Endometrial microvascular endothelial cells (primary cell): ENCODE measurements at regions not wholly inside any gene's neighbourhood (a gene's known extent, or its start where the extent isn't known, plus 50 kb on each side); places are given as distances from the start of the nearest gene placed in this dataset.

Experiments used
- in situ Hi-C: cut with HindIII; loops from 2 replicates; pipeline ENCODE4 v1.10.0; 2017; ENCODE audit warnings: low sequenced_read_pairs, low pct_unique_long_range_greater_than_20kb; ENCODE audit errors: inconsistent ontology term

DNA sequence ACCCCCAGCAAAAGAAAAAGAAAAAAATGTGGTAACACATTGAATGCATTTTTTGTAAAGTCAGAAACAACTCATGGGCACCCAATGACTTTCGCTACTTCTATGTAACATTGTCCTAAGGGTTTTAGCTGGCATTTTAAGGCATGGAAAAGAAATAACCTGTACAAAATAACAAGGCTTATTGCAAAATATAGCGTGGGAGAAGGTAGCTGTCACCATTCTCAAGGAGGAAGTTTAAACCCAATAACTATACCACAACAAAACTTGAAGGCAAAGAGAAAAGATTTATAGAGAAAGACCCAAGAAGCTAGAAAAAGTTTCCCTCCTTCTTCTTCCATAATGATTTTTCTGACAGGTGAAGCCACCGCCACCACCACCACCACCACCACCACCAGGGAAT is 55.7 kb upstream of the ACP3 start:
- in situ Hi-C loops = no loop called here

DNA sequence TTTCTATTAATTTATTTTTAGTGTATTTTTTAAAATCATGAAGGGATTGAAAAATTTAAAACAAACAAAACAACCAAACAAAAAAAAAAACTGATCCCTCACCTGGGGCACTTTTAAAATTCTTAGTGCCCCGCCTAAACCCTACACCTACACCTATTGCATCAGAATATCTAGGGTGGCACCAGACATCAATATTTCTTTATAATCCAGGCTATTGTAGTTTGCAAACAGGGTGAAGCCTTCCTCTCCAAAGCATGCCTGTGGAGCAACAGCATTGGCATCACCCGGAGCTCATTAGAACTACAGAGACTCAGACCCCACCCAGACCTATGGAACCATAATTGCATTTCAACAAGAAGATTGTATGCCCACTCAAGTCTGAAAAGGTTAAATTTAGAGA is 54.9 kb upstream of the ACP3 start:
- in situ Hi-C loops = no loop called here

DNA sequence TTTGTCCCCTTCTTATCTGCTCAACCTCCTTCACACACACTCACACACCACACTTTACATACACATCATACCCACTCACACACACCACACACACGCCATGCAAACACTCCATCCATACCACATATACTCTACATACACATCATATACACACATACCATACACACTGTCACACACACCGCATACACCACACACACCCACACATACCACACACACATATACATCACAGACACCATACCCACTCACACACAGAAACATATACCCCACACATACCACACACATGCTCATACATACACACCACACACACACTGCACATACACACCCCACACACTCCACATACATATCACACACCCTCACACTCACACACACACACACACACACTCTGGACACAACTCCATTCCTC is 54.3 kb upstream of the ACP3 start:
- in situ Hi-C loops = no loop called here

DNA sequence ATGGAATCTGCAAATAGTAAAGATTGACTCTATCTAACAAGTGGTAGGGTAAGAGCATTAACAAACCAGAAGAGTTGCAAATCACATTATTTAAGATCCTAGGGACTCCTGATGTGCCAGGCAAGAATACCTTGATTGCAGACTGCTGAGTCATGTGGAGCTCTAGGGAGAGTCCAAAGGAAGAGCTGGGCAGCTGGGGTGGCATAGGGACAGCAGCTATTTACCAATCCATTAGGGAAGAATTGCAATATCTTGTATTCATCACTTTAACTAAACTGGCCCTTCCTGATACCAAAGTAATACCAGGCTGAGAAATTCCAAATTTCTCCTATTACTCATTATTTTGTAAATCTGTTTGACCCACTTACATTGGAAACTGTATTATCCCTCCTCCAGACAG is 52.2 kb upstream of the ACP3 start:
- in situ Hi-C loops = no loop called here

DNA sequence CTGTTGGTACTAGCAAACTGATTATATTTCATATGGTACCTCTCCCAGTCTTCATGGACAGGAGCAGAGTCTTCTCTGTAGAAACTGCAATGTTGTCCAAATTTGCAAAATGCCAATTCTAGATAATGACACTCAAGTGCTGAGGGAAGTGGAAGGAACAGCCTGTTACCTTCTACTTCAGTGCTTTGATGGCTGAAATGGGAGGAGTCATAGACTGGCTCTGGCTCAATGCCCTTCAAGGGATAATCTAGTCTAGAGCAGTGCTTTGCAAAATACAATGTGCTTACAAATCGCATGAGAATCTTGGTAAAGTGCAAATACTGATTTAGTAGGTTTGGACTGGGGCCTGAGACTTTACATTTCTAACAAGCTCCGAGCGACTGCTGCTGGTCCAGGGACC is 51.7 kb upstream of the ACP3 start:
- in situ Hi-C loops = no loop called here

DNA sequence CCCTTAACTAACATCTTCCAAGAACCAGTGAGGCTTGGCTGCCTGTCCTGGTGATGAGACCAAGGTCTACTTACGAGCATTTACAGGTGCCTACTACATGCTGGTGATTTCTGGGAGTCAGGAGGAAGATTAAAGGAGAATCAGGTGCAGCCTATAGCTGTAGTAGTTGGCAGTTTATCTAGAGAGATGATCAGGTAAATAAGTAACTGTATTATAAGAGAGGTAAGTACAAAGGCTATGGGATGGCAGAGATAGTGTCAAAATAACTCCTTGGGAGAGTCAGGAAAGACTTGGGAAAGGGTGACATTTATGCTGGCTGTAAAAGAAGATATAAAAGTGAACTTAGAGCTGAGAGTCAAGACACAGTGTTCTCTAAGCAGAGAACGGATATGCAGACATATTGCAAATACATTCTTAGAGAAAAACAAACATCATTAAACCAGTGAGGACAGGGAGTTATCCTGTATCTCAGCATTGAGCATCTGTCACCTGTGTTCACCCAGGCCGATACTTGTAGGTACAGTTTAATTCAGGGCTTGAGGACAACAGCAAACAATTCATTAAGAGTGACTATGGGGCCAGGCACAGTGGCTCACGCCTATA is 49.7 kb upstream of the ACP3 start:
- in situ Hi-C loops = no loop called here
